IPS DF 6.9 (cell line): ENCODE measurements at regions not wholly inside any gene's neighbourhood (a gene's known extent, or its start where the extent isn't known, plus 50 kb on each side); places are given as distances from the start of the nearest gene placed in this dataset.

ENCODE experiments used
- DNase-seq: peaks from one replicate; pipeline ENCODE4 v3.0.0-alpha.2; 2013; ENCODE audit warnings: low read depth, low spot score
- H3K27ac ChIP-seq: one replicate; pipeline ENCODE4 v1.5.1; 2013; ENCODE audit warnings: low read length, control low read depth
- H3K27me3 ChIP-seq: 2 replicates; pipeline ENCODE4 v1.6.1; 2013; ENCODE audit warnings: mild to moderate bottlenecking, low read length; ENCODE audit not compliant: control insufficient read depth, insufficient read depth
- H3K36me3 ChIP-seq: 2 replicates; pipeline ENCODE4 v1.6.1; 2013; ENCODE audit warnings: low read length; ENCODE audit not compliant: control insufficient read depth, insufficient read depth
- H3K4me1 ChIP-seq: 2 replicates; pipeline ENCODE4 v1.6.1; 2013; ENCODE audit warnings: low read length; ENCODE audit not compliant: control insufficient read depth, insufficient read depth
- H3K4me3 ChIP-seq: 2 replicates; pipeline ENCODE4 v1.5.1; 2013; ENCODE audit warnings: mild to moderate bottlenecking, low read length
- H3K9me3 ChIP-seq: 2 replicates; pipeline ENCODE4 v1.6.1; 2013; ENCODE audit warnings: low read length, inconsistent platforms; ENCODE audit not compliant: control insufficient read depth, insufficient read depth
- WGBS: extraction: QIAGEN DNeasy Blood & Tissue Kit; methylation state at CpG from one replicate; pipeline ENCODE4 v1.1.7; 2013; ENCODE audit warnings: mixed read lengths, missing lambda C conversion rate; ENCODE audit not compliant: insufficient read length, insufficient coverage; 5-methylcytosine and 5-hydroxymethylcytosine counted together

GRCh38 chr5:64018966-64019365 lies 56.7 kb upstream of the HTR1A start:
- DNase-seq = no peak
- Histone ChIP-seq H3K27ac (no peak overlapping the region), H3K4me3 (no peak overlapping the region), H3K4me1 (no peaks in the 10 kb centered on the region), H3K27me3 (no peaks in the 10 kb centered on the region), H3K9me3 (no peaks in the 10 kb centered on the region), H3K36me3 (no peaks in the 10 kb centered on the region)
- WGBS = no CpG with 5 or more reads among the region's 2 CpGs

GRCh38 chr5:64015824-64016223 lies 53.6 kb upstream of the HTR1A start:
- no peak for DNase-seq
- no peaks in the 10 kb centered on the region for H3K27me3 ChIP-seq
- H3K4me3 ChIP-seq = no peak overlapping the region
- H3K36me3 ChIP-seq = no peaks in the 10 kb centered on the region
- H3K4me1 ChIP-seq = no peaks in the 10 kb centered on the region
- H3K9me3 ChIP-seq = no peaks in the 10 kb centered on the region
- no peak overlapping the region for H3K27ac ChIP-seq
- WGBS = no CpG with 5 or more reads among the region's 1 CpG
